ENCODE measurements at regions not wholly inside any gene's neighbourhood (a gene's known extent, or its start where the extent isn't known, plus 50 kb on each side); places are given as distances from the start of the nearest gene placed in this dataset.

- no peak for DNase-seq (ENCODE audit: extremely low read depth in 1 of 2, low read depth in 1 of 2)
These were observed 162.6 kb upstream of the PLEKHG7 start for GRCh38 chr12:92539976-92540781.

GRCh38 chr12:92539110-92539749, 163.6 kb upstream of the PLEKHG7 start:
- DNase-seq (ENCODE audit: extremely low read depth in 1 of 2, low read depth in 1 of 2): no peak

GRCh38 chr12:92537290-92537960, 165.4 kb upstream of the PLEKHG7 start:
- DNase-seq (ENCODE audit: extremely low read depth in 1 of 2, low read depth in 1 of 2): no peak

GRCh38 chr12:92535961-92536360, 166.8 kb upstream of the PLEKHG7 start:
- DNase-seq (ENCODE audit: extremely low read depth in 1 of 2, low read depth in 1 of 2): no peak

DNA sequence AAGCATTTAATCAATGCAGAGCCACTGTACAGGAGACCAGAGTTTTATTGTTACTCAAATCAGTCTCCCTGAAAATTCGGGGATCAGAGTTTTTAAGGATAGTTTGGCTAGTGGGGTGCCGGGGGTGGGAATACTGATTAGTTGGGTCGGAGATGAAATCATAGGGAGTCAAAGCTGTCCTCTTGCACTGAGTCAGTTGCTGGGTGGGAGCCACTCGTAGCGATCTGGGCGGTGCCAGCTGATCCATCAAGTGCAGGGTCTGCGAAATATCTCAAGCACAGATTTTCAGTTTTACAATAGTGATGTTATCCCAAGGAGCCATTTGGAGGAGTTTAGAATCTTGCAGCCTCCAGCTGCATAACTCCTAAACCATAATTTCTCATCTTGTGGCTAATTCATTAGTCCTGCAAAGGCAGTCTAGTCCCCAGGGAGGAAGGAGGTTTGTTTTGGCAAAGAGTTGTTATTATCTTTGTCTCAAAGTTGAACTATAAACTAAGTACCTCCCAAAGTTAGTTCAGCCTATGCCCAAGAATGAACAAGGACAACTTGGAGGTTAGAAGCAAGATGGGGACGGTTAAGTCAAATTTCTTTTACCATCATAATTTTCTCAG, 169.4 kb upstream of the PLEKHG7 start:
- no peak for DNase-seq (ENCODE audit: extremely low read depth in 1 of 2, low read depth in 1 of 2)

DNA sequence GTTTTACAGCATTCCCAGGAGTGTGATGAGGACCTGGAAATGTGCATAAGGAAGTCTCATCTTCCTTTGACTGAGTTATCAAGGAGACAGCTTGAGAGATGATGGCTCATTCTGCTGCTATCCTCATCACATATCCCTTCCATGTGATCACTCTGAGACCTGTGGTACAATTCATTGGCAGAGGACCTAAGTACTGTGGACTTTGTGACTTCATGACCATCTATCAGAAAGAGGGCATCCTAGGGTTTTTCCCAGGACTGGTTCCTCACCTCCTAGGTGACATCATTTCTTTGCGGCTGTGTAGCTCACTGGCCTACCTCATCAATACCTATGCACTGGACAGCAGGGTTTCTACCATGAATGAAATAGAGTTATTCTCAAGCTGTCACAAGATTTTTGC, 172.1 kb upstream of the PLEKHG7 start:
- DNase-seq (ENCODE audit: extremely low read depth in 1 of 2, low read depth in 1 of 2): no peak

DNA sequence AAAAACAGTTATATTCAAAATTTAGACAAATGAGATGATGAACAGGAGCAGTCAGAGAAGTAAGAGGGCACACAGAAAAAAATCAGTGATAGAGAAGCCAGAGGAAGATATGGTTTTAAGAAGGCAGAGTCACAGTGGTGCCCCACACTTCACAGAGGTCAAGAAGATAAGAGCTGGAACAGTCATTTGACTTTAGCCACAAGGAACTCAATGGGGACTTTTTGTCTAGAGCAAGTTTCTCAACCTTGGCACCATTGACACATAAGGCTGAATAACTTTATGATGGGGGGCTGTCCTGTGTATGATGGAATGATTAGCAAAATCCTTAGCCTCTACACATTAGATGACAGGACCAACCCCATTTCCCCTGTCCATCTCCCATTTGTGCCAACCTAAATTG, 172.8 kb upstream of the PLEKHG7 start:
- no peak for DNase-seq (ENCODE audit: extremely low read depth in 1 of 2, low read depth in 1 of 2)

DNA sequence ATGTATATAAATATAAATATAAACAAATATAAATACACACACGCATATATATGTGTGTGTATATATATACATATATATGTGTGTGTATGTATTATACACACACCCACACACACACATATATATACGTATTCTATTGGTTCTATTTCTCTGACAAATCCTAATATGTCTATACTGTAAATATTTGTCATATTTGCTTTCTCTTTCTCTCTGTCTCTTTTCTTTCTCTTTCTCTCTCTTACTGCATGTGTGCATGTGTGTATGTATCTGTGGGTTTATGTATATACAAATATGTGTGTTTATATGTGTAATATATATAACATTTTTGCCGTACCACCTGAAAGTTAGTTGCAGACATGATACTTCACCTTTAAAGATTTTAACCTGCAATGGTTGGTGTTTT, 174.2 kb upstream of the PLEKHG7 start:
- DNase-seq (ENCODE audit: extremely low read depth in 1 of 2, low read depth in 1 of 2): no peak

GRCh38 chr12:92528097-92528496, 174.7 kb upstream of the PLEKHG7 start:
- no peak for DNase-seq (ENCODE audit: extremely low read depth in 1 of 2, low read depth in 1 of 2)

DNA sequence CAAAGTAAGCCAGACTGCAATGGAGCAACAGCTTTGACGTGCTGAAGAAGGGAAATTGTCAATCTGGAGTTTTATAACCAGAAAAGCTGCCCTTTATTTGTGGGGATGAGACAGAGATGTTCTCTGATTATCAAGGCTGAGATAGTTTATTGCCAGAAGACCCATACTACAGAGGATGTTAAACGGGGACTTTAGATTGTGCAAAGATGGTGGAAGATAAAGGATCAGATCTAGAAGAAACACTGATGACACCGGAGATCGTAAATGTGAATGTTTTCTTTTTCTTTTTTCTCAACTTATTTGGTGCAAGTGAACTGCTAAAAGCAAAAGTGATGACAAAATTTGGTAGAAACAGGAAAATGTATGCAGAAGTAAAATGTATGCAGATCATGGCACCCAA, 178.3 kb upstream of the PLEKHG7 start:
- no peak for DNase-seq (ENCODE audit: extremely low read depth in 1 of 2, low read depth in 1 of 2)

GRCh38 chr12:92520511-92520910, 182.3 kb upstream of the PLEKHG7 start:
- DNase-seq (ENCODE audit: extremely low read depth in 1 of 2, low read depth in 1 of 2): no peak

- DNase-seq (ENCODE audit: extremely low read depth in 1 of 2, low read depth in 1 of 2): no peak
These were observed 183.5 kb upstream of the PLEKHG7 start for GRCh38 chr12:92519284-92519683.

DNA sequence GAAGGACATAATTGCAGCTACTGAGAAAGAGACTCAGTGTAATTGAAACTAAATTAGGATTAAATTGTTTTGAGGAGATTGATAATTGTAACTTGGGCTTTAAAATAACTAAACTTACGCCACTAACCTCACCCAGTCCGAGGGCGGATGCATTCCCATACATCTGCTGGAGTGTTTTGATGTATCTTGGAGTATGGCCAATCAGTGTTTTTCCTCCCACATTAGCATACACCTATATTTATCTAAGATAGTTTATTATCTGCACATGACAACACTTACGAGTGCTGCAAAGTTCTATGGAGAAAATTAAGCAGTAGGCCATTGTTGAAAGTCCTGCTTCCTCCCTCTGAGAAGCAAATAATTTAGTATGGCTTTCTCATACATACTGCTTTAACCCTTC, 184.7 kb upstream of the PLEKHG7 start:
- no peak for DNase-seq (ENCODE audit: extremely low read depth in 1 of 2, low read depth in 1 of 2)

DNA sequence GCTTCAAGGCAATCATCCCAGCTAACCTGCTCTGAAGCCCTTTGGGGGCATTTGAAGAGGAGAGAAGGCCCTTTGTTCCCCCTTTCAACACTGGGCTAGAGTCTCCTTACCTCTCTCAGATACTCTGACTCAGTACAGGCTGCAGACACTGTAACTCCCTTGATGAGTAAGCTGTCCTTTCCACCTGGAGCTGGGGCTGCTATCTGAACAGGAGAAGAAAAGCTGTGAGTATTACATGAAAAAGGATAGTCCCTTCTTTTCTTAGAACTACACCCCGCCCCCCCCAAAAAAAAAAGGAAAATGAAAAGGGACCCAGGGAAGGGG, 186.6 kb upstream of the PLEKHG7 start:
- DNase-seq (ENCODE audit: extremely low read depth in 1 of 2, low read depth in 1 of 2): no peak

GRCh38 chr12:92513231-92513730, 189.5 kb upstream of the PLEKHG7 start:
- no peak for DNase-seq (ENCODE audit: extremely low read depth in 1 of 2, low read depth in 1 of 2)

- DNase-seq (ENCODE audit: extremely low read depth in 1 of 2, low read depth in 1 of 2): no peak
These were observed 191.0 kb upstream of the PLEKHG7 start for GRCh38 chr12:92511786-92512185.

DNA sequence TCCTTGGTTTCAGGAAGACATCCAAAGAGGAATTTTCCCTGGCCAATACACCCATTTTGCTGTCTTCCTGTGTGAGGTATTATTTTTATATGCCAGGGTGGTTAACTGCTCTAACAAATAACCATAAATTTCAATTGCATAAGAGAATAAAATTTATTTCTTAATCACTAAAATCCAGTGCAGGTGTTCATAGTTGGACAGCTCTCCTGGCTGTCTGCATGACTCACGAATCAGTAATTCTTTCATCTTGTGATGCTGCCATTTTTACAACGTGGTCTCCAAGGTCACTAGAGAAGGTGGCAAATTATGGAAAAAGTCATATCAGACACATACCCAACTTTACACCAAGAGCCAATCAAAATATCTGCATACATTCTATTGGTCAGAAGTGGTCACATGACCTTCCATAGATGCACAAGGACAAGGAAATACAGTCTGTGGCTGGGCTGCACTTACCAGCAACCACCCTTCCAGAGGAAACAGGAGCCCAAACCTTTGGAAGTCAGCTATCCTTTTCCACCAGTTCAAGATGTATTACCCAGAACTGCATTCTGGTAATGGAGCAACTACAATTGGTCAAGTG, 193.5 kb upstream of the PLEKHG7 start:
- no peak for DNase-seq (ENCODE audit: extremely low read depth in 1 of 2, low read depth in 1 of 2)

GRCh38 chr12:92506891-92507290, 195.9 kb upstream of the PLEKHG7 start:
- no peak for DNase-seq (ENCODE audit: extremely low read depth in 1 of 2, low read depth in 1 of 2)

GRCh38 chr12:92506460-92506859, 196.3 kb upstream of the PLEKHG7 start:
- no peak for DNase-seq (ENCODE audit: extremely low read depth in 1 of 2, low read depth in 1 of 2)

- peak in 1 of 2 donors; percentile 5 for DNase-seq (ENCODE audit: extremely low read depth in 1 of 2, low read depth in 1 of 2)
These were observed 197.2 kb upstream of the PLEKHG7 start for GRCh38 chr12:92505254-92506231.
